ENCODE measurements at regions not wholly inside any gene's neighbourhood (a gene's known extent, or its start where the extent isn't known, plus 50 kb on each side); places are given as distances from the start of the nearest gene placed in this dataset.

DNA sequence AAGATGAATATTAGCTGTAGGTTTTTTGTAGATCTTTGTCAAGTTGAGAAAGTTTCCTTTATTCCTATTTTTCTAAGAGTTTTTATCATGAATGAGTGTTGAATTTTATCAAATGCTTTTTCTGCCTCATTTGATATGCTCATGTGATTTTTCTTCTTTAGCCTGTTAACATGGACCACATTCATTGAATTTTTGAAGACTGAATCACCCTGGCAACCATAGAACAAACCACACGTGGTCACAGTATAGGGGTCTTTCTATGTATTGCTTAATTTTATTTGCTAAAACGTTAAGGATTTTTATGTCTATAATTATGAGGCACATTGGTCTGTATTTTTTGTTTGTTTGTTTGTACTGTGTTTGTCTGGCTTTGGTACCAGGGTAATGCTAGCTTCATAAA is 201.7 kb upstream of the CWC22 start:
- no peak for DNase-seq

DNA sequence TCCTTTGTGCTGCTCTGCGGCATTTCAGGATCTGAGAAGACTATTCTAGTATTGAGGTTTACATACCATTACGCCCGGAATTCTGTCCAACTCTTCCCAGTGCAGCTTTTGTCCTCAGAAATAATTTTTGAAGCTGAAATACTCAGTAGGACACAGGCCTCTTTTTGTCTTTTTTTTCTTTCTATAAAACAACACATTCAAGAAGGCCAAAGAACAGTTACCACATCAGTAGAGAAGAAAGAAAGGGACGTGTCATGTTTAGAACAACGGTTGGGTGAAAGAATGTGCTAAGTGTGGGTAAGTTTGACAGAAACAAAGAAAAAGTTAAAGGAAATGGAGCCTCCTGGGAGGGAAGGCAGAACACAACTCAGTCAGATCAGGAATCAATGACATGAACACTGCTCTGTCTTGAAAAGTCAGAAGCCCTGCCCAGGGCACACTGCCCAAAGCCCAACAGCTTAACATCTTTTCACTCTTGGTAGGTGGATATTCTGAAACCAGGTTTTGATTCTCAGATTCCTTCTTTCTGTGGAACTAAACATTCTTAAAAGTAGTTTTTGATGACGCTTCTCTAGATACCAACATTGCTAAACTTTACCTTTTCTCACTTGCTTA is 198.6 kb upstream of the CWC22 start:
- no peak for DNase-seq

DNA sequence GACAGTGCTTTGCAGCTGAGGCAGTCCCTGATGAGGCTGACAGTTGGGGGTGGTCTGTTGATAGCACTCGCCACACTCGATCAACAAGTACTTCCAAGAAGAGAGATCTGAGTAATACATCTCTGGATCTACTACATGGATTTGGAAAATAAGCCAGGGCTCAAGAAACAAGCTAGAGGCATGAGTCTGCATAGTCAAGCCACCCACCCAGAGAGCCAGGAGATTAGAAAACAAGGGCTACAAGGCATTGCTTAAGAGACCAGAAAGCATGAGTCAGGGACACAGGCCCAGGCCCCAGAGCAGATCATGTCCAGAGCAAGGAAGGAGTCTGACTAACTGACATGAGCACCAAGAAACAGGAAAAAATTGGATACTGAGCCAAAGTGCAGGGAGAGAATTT is 196.9 kb upstream of the CWC22 start:
- no peak for DNase-seq

DNA sequence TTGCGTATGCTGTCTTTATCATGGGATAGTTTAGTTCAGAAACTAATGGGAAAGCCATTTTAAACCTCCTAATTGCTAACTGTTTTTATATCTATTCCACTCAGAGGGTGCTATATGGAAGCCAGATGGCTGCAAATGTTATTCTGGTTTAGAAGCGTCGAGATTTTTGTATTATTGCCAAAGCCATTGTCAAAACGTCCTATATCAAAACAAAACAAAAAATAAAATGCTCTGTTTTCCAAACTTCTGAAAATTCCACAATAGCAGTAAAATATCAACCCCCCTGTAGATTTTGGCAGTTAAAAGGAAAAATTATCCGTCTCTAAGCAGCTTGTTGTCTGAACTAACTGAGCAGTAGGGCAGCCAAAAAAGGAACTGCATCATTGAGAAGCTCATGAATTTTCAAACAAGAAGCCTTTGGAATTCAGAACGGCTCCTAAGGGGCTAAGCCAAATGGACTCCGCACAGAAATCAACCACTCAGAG is 195.4 kb upstream of the CWC22 start:
- DNase-seq: peak; percentile 75

DNA sequence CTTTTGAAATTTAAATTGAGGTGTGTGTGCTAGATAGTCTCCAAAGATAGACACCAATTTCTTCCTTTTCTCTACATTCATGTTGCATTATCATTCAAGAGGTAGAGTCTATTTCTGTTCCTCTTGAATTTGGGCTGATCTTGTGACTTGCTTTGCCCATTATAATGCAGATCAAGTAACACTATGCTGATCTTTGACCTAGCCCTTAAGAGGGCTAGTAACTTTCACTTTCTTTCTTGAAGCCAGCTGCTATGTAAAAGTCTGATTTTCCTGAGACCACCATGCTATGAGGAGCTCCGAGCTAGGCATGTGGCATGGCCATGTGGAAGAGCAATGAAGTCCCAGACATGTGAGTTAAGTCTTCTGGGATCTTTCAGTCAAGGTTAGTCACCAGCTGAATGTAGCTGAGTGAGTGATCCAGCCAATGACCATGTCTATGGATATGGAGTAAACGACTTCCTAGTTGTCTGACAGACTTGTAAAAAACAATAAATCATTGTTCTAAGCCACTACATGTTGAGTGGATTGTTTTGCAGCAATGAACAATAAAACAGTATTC is 189.4 kb upstream of the CWC22 start:
- no peak for DNase-seq

DNA sequence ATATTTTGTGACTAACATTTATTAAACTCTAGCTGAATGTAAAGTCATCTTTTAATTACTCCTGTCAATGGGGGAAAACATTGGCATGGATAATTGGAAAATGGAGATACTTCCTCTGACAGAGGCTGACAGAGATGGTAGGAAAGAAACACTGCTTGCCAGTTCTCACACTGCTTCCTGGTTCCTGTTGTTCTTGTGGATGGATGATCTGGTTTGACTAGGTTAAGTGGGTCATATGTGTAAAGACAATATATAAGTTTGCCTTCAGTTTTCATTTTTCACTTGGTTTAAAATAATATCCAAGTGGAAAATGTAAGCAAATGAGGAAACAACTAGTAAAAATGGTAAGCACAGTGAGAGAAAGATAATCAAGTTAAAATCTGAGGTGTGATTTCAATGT is 188.8 kb upstream of the CWC22 start:
- DNase-seq: no peak

- no peak for DNase-seq
These were observed 184.5 kb upstream of the CWC22 start for GRCh38 chr2:180191432-180192124.

DNA sequence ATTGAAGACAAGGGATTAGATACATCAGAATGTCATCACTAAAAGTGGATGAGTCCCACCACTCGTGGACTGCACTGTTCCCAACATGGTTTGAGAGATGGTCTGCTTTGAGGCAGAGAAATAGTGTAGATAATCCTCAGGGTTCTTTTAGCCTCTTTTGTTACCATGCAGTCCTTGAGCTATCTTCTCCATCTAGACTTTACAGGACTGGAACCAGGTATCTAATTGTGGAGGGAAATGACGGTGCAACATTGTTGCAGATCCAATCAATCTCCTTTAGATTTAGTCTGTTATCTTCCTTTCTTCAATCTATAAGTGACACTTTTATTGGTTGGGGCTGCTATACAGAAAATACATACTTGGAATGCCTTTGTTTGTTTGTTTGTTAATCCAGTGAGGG is 183.8 kb upstream of the CWC22 start:
- no peak for DNase-seq

GRCh38 chr2:180187611-180188010 is 180.5 kb upstream of the CWC22 start:
- DNase-seq: no peak

GRCh38 chr2:180184506-180184905 is 177.4 kb upstream of the CWC22 start:
- DNase-seq: no peak

DNA sequence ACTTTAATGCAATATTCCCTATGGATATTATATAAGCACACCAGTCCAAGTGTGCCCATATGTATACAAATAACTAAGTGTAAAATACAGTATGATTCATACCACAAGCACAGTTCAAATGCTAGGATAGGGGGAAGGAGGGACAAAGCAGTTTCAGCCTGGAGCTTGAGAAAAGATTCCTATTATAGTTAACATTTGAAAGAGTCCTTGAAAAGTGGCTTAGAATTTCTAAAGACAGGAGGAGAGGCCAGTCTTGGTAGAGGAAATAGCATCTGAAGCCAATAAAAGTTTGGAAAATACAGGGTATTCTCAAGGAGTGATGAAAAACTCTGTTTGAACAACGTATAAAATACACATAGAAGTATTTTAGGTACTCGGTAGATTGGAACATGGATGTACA is 173.4 kb upstream of the CWC22 start:
- DNase-seq: no peak

GRCh38 chr2:180177534-180177933 is 170.4 kb upstream of the CWC22 start:
- DNase-seq: no peak

- no peak for DNase-seq
These were observed 168.6 kb upstream of the CWC22 start for GRCh38 chr2:180175736-180176135.

- DNase-seq: no peak
These were observed 167.5 kb upstream of the CWC22 start for GRCh38 chr2:180174580-180174979.

DNA sequence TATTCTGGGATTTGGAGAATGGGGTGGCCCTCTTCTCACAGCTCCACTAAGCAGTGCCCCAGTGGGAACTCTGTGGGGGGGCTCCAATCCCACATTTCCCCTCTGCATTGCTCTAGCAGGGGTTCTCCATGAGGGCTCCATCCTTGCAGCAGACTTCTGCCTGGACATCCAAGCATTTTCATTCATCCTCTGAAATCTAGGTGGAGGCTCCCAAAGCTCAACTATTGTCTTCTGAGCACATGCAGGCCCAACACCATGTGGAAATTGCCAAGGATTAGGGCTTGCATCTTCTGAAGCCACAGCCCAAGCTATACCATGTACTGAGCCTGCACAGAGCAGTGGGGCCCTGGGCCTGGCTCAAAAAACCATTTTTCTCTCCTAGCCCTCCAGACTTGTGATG is 162.4 kb upstream of the CWC22 start:
- no peak for DNase-seq

DNA sequence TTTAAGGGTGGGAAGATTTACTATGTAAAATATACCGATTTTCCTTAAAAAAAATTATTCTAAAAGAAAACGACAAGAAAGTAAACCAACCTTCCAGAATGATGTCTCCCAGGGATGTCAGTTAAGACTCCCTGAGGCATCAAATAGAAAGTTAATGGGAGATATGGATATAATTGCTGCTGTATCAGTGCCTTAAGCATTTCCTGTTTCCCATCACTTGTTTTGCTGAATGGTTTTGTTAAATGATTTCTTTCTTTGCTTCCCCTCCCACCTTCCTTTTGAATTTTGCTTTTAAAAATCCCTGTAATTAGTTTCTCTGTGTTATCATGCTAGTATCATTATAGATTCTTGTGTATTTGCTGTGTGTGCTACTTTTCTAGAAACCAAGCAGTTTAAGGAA is 154.3 kb upstream of the CWC22 start:
- DNase-seq: no peak

- DNase-seq: no peak
These were observed 152.8 kb upstream of the CWC22 start for GRCh38 chr2:180159921-180160320.

DNA sequence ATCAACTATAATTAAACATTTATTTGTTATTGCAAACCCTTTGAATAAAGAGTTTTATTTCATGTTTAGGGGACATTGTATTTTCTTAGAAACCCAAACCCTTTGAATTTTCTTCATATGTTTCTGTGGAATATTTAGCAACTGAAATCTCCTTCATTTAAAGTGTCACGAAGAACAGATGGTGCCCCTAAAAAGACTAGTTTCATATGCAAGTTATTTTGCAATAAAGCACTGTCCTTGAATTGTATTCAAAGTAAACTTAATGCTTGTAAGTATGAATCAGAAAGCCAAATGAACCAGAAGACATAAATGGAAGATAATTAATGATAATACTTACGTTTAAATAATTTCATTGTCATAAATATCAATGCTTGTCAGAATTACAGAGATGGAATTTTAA is 151.9 kb upstream of the CWC22 start:
- no peak for DNase-seq

DNA sequence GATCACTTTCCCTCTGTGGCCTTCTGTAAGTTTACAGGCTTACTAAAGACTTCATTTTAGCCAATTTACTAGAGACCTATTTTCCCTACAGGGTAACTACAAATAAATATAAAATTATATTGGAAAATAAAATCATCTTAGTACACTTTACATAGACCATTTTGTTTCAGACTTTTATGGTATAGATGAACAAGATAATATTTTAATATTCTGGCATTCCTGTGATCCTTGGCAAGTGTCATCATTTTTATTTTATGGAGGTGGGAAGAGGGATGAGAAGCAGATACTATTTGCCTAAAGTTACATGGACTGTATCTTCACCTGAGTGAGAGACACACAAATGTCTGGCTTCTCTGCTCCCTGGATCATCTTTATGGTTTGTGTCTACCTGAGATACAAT is 149.6 kb upstream of the CWC22 start:
- no peak for DNase-seq

- no peak for DNase-seq
These were observed 143.5 kb upstream of the CWC22 start for GRCh38 chr2:180150606-180151005.

GRCh38 chr2:180146541-180146940 is 139.4 kb upstream of the CWC22 start:
- no peak for DNase-seq

DNA sequence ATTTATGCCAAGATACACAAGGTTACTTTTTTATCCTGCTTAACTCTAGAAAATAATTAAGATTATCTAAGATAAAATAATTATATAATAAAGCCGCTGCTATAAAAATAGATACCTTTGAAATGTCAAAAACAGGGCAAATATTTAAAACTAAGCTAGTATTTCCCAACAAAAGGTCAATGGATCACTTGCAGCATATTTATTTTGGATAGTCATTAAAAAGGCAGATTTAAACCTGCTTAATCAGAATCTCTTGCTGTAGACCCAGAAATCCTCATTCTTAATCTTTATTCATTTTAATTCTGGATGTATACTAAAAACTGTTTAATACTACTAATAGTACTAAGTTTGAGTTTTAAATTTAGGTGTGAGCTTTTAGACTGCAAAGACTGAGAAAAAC is 139.0 kb upstream of the CWC22 start:
- no peak for DNase-seq

GRCh38 chr2:180145163-180145562 is 138.1 kb upstream of the CWC22 start:
- DNase-seq: no peak
